ENCODE measurements at regions not wholly inside any gene's neighbourhood (a gene's known extent, or its start where the extent isn't known, plus 50 kb on each side); places are given as distances from the start of the nearest gene placed in this dataset.

DNA sequence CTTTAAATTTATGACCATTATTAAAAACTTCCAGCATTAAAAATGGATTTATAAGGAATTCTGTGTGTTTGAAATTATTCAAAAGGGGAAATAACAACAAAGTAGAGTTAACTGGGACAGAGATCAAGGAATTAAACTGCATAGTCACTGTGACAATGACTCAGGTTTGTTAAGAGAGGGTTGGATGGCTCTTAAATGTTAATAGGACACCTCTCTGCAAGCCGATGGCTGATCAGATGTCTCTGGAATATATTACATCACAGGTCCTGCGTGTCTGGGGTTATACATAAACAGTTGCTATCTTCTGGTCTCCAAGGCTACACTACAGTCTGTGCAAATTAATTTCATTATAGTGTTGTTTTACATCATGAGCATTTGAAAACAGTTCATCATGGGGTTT lies 574.3 kb downstream of the COL12A1 start:
- H3K4me1 Mint-ChIP-seq, result no peaks in the 10 kb centered on the region
- ATAC-seq (no peak), DNase-seq (no peak)
- CTCF ChIA-PET, result interaction anchor here (1.1 kb wide), 1 partner anchor 11 kb away, joined by 3 read pairs; no protein-coding TSS in a partner anchor
- H3K4me3 Mint-ChIP-seq, result no peak overlapping the region
- H3K27me3 Mint-ChIP-seq, result no peaks in the 10 kb centered on the region
- H3K36me3 Mint-ChIP-seq, result no peaks in the 10 kb centered on the region
- no peaks in the 10 kb centered on the region for H3K9me3 Mint-ChIP-seq (ENCODE audit: low read depth)
- H3K27ac Mint-ChIP-seq, result no peak overlapping the region

DNA sequence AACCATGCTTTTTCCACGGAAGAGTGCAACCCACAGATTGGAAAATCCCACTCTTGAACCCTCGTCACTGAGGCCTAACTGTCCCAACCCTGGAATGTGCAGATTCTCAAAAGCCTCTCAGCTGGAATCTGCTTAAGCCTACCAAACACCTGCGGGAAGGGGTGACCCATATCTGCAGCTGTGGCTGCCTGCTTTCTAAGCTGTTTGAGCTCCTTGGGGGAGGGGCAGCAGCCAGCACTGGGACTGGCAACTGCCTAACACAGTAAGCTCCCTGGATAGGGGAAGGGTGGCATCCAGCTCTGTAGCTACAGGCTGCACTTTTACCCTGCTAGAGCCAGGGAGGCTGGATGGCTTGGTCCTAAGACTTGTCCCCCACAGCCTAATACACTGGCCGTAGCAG lies 579.6 kb downstream of the COL12A1 start:
- no peaks in the 10 kb centered on the region for H3K27me3 Mint-ChIP-seq
- no peak overlapping the region for H3K4me3 Mint-ChIP-seq
- DNase-seq (no peak), ATAC-seq (no peak)
- CTCF ChIA-PET, result no interaction called here
- H3K27ac Mint-ChIP-seq, result no peak overlapping the region
- H3K9me3 Mint-ChIP-seq (ENCODE audit: low read depth), result peaks cover 14% of the 10 kb centered on the region
- no peaks in the 10 kb centered on the region for H3K36me3 Mint-ChIP-seq
- no peaks in the 10 kb centered on the region for H3K4me1 Mint-ChIP-seq

DNA sequence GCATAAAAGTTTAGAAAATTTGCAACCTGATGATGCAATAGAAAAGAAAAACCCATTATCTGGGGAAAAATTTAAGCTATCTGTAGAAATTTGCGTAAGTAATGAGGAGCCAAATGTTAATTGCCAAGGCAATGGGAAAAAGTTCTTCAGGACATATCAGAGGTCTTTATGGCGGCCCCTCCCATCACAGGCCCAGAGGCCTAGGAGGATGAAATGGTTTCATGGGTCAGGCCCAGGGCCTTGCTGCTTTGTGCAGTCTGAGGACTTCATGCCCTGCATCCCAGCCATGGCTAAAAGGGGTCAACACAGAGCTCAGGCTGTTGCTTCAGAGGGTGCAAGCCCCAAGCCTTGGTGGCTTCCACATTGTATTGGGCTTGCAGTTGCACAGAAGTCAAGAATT lies 582.8 kb downstream of the COL12A1 start:
- ATAC-seq (no peak), DNase-seq (no peak)
- H3K9me3 Mint-ChIP-seq (ENCODE audit: low read depth), result peaks cover 14% of the 10 kb centered on the region
- no peaks in the 10 kb centered on the region for H3K36me3 Mint-ChIP-seq
- CTCF ChIA-PET, result no interaction called here
- no peaks in the 10 kb centered on the region for H3K27me3 Mint-ChIP-seq
- no peak overlapping the region for H3K4me3 Mint-ChIP-seq
- no peaks in the 10 kb centered on the region for H3K4me1 Mint-ChIP-seq
- no peak overlapping the region for H3K27ac Mint-ChIP-seq

DNA sequence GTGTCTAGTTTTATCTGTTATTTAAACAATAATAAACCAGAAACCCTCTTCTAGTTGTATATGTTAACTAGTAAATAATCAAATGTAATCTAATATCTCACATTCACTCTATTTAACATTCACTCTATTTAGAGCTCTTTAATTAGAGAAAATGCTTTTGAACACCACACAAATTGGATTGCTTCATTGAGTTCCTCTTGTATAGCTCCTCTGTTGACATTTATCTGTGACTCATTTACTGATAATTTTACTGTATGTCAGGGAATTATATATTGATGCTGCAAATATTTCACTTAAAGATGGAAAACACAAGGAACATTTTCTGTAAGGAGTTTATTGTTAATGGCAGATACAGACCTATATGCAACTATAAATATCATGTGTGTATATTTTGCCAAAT lies 594.6 kb downstream of the COL12A1 start:
- no peak overlapping the region for H3K27ac Mint-ChIP-seq
- H3K4me1 Mint-ChIP-seq, result no peaks in the 10 kb centered on the region
- H3K9me3 Mint-ChIP-seq (ENCODE audit: low read depth), result peaks cover 5% of the 10 kb centered on the region
- DNase-seq (no peak), ATAC-seq (no peak)
- CTCF ChIA-PET, result no interaction called here
- H3K27me3 Mint-ChIP-seq, result no peaks in the 10 kb centered on the region
- no peaks in the 10 kb centered on the region for H3K36me3 Mint-ChIP-seq
- H3K4me3 Mint-ChIP-seq, result no peak overlapping the region

DNA sequence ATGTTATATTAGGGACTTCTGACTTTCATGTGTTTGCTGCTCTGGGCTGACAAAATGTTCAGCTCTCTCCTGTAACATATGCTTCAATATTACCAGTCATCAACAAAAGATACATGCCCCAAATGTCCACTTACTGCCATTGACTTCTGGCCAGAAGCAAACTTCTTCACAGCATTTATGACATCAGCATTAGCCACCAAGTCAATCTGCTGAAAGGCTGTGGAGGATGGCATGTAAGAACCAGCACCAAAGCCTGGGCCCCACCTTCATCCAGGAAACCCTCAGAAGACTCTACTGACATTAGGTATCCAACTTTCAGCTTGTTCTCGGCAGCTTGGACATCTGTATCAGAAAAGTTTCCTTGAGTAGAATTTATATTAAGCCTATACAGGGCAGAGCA lies 595.5 kb downstream of the COL12A1 start:
- no peak overlapping the region for H3K4me3 Mint-ChIP-seq
- H3K9me3 Mint-ChIP-seq (ENCODE audit: low read depth), result peaks cover 5% of the 10 kb centered on the region
- no peak overlapping the region for H3K27ac Mint-ChIP-seq
- ATAC-seq (no peak), DNase-seq (no peak)
- CTCF ChIA-PET, result no interaction called here
- no peaks in the 10 kb centered on the region for H3K27me3 Mint-ChIP-seq
- no peaks in the 10 kb centered on the region for H3K4me1 Mint-ChIP-seq
- H3K36me3 Mint-ChIP-seq, result no peaks in the 10 kb centered on the region

DNA sequence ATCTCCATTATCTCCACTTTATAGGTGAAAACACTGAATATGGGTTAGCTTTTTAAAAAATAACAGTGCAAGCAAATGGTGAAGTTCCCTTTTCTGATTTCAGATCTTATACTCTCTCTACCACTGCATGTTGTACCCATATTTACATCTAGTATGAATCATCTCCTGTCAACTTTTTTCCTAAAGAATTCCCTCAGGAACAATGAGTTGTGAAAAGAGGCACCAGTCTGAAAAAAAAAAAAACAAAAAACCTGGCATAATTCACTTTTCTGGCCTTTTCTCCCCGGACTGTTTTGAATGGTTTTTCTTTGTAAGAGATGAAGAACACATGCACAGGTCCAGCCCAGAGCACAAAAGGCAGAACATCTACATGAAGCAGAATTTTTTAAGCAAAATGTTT lies 596.0 kb downstream of the COL12A1 start:
- Mint-ChIP-seq H3K4me1 (no peaks in the 10 kb centered on the region), H3K4me3 (no peak overlapping the region), H3K27ac (no peak overlapping the region), H3K27me3 (no peaks in the 10 kb centered on the region), H3K36me3 (no peaks in the 10 kb centered on the region), H3K9me3 (ENCODE audit: low read depth) (peaks cover 5% of the 10 kb centered on the region)
- CTCF ChIA-PET, result no interaction called here
- DNase-seq (no peak), ATAC-seq (no peak)

DNA sequence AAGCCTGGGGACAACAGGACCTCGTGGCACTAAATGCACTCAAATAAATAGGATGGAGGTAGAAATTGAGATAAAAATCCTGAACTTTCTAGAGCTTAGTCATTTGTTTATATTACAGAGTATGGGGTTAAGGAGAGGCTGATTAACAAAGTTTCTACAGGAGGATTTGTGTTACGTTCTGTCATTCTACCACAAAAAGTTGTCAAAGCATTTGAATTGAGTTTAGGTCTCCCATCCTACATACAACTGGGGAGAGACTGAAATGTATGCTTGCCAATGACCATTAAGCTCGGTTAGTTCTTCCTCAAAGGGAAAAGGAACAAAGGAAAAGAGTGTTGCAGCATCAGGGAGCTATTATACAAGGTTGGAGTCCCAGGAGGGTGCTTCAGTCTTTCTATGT lies 597.9 kb downstream of the COL12A1 start:
- Mint-ChIP-seq H3K9me3 (ENCODE audit: low read depth) (no peaks in the 10 kb centered on the region), H3K27ac (no peak overlapping the region)
- CTCF ChIA-PET, result no interaction called here

DNA sequence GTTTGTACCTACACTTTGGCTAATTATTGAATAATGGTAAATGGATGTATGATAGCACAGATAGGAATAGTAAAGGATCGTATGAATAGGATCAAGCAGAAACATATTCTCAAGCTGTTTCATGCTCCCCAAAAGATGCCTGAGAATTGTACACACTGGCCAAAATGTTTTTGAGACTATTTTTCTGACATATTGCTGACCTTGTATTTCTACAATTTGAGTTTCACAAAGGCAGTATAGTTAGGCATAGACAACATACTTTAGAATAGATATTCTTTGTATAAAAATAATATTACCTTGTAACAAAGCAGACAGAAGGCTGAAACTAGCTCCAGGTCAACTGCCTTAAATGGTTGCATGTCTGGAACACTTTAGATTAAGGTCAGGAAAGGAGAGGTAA lies 598.4 kb downstream of the COL12A1 start:
- ATAC-seq (no peak), DNase-seq (no peak)
- Mint-ChIP-seq H3K27me3 (no peaks in the 10 kb centered on the region), H3K4me1 (no peaks in the 10 kb centered on the region), H3K9me3 (ENCODE audit: low read depth) (no peaks in the 10 kb centered on the region), H3K4me3 (no peak overlapping the region), H3K36me3 (no peaks in the 10 kb centered on the region), H3K27ac (no peak overlapping the region)
- CTCF ChIA-PET, result no interaction called here

More for the DNA sequence above, 597.9 kb downstream of the COL12A1 start:
- Mint-ChIP-seq H3K4me3 (no peak overlapping the region), H3K27me3 (no peaks in the 10 kb centered on the region), H3K36me3 (no peaks in the 10 kb centered on the region), H3K4me1 (no peaks in the 10 kb centered on the region)
- ATAC-seq (no peak), DNase-seq (no peak)

DNA sequence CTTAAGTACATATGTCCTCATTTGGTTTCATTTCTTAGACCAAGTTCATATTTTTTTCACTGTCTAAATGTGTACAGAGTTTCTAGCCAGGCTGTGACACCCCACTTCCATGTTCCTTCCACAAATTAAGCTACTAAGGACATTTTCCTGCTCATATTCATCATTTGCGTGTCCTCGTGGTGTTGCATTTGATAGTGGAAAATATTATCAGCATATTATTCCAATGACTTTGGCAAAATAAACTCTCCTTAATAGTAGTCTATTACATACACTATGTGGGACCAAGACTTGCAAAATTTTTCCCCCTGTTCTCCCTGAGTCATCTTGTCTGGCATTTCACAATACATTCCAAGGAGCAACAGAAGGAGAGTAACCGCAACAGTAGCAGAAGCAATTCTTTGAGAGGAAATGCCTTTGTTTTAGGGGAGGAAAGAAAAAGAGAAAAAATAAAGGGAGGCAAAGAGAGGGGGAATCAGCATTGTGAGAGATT lies 599.2 kb downstream of the COL12A1 start:
- Mint-ChIP-seq H3K36me3 (no peaks in the 10 kb centered on the region), H3K4me3 (no peak overlapping the region), H3K27me3 (no peaks in the 10 kb centered on the region), H3K4me1 (no peaks in the 10 kb centered on the region), H3K27ac (no peak overlapping the region), H3K9me3 (ENCODE audit: low read depth) (no peaks in the 10 kb centered on the region)
- DNase-seq (no peak), ATAC-seq (no peak)
- CTCF ChIA-PET, result no interaction called here

DNA sequence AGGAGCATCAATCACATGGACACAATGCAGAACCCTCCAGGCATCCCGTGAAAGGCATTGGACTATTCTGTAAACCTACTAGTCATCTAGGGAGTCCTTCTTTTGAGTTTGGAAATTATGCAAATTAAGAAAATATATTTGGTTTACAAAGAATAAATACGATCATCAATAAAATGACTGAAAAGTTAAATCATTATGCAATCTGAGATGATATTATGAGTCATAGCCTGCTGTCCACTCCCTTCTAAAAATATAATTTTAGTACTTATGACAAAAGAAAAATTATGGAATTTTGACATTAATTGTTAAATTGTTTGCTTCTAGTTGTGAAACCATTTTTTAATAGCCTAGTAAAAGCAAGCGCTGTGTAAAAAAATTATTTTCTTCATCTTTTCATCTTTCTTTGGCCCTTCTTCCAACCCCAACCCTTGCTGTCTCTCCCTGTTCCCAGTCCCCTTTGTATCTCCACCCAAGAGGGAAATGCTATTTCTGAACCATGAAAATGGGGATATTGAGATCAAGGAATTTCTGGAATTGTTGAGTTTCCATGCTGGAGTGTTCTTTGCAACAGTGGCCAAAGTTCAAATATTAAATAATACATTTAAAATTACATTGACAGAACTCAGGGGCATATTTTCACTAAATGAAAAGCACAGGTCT lies 599.8 kb downstream of the COL12A1 start:
- ATAC-seq (no peak), DNase-seq (no peak)
- Mint-ChIP-seq H3K27me3 (no peaks in the 10 kb centered on the region), H3K27ac (no peak overlapping the region), H3K4me1 (no peaks in the 10 kb centered on the region), H3K4me3 (no peak overlapping the region), H3K36me3 (no peaks in the 10 kb centered on the region), H3K9me3 (ENCODE audit: low read depth) (no peaks in the 10 kb centered on the region)
- CTCF ChIA-PET, result no interaction called here

DNA sequence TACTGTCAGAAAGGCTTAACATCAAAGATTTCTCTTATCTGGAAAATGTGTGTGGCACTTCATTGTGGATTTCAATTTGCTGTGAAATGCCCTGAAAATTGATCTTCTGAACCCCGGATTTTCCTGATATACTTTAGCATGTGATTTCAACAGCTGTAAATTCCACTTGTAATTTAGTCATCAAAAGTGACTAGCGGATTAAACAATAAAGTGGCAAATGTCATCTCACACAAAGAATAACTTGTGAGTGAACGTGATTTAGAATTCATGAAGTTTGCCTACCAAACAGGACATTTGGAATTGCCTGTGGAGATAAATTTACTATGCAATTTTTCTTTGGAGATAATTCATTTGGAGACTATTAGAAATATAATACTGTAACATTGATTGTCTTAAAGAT lies 601.6 kb downstream of the COL12A1 start:
- CTCF ChIA-PET, result no interaction called here
- Mint-ChIP-seq H3K27me3 (no peaks in the 10 kb centered on the region), H3K4me1 (no peaks in the 10 kb centered on the region), H3K27ac (no peak overlapping the region), H3K4me3 (no peak overlapping the region), H3K36me3 (no peaks in the 10 kb centered on the region), H3K9me3 (ENCODE audit: low read depth) (no peaks in the 10 kb centered on the region)
- no peak for ATAC-seq
- DNase-seq, result no peak

DNA sequence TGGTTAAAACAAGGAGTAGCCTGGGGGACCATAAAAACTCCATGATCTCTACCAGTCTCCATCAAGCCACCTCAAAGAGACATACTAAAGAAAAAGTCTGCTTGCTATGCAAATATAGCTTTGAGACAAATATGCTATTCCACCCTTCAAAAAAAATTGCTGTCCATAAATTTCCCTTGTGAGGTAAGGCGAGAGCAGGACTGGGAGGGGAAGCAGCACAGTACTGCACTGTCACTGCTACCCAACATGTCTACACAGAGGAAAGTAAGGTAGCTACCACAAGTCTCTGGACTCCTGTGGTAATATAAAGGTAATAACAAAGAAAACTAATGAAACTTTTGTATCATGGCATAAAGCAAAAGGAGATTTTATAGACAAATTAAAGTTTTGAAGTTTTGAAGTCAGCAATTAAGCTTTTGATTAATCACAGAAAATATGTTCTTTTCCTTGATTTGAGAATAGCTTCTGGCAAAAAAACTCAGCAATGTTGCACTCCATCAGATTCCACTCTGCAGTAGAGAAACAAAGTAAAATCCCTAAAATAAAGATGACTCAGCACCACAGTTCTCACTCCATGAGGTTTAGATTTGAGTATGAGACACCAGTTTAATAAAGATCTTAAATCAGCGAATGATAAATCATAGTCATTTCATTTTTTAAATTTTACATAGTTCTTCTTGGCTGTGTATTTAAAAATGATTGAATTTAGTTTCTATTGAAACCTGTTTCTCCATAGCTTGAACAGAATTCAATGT lies 602.4 kb downstream of the COL12A1 start:
- Mint-ChIP-seq H3K4me1 (no peaks in the 10 kb centered on the region), H3K36me3 (no peaks in the 10 kb centered on the region), H3K27me3 (no peaks in the 10 kb centered on the region), H3K27ac (no peak overlapping the region), H3K9me3 (ENCODE audit: low read depth) (no peaks in the 10 kb centered on the region), H3K4me3 (no peak overlapping the region)
- CTCF ChIA-PET, result no interaction called here
- no peak for ATAC-seq
- no peak for DNase-seq

DNA sequence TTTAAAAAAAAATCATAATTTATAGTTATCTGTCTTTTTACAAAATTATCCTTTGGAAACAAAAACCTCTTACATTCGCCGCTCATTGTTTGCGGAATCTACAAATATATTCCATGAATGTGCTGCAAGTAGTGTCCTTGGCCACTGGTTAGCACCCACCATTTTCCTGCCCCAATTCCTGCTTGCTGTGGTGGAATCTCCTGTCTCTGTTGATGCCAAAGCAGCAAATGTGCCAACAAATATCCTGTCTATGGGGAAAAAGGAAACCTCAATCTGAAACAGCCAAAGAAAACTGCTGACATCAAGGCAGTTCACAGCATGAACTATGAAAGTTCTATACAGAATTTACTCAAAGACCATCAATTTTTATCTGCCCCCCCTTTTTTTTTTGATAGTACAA lies 603.6 kb downstream of the COL12A1 start:
- Mint-ChIP-seq H3K4me1 (no peaks in the 10 kb centered on the region), H3K9me3 (ENCODE audit: low read depth) (no peaks in the 10 kb centered on the region), H3K27ac (no peak overlapping the region), H3K36me3 (no peaks in the 10 kb centered on the region), H3K4me3 (no peak overlapping the region), H3K27me3 (no peaks in the 10 kb centered on the region)
- CTCF ChIA-PET, result no interaction called here
- ATAC-seq, result no peak
- no peak for DNase-seq

Measured in activated CD8-positive, alpha-beta memory T cell treated with anti-CD3 and anti-CD28 coated beads, Interleukin-2, amount 10 ng/mL, durations not matched to agents 7 days and 5 days (primary cell).